Sciatic nerve (tissue), 2 donors: ENCODE measurements at regions not wholly inside any gene's neighbourhood (a gene's known extent, or its start where the extent isn't known, plus 50 kb on each side); places are given as distances from the start of the nearest gene placed in this dataset.

Experiments used
- ATAC-seq: fragments of 200-7000 bp; cut with Tn5 transposase; one replicate; pipeline ENCODE4 v1.9.1; 2020; ENCODE audit warnings: mild to moderate bottlenecking, moderate library complexity
- DNase-seq: peaks from one replicate; pipeline ENCODE4 v3.0.0-alpha.2; 2020; ENCODE audit warnings: low spot score
- intact Hi-C: fragments of 100-400 bp; cut with DNase I; formaldehyde crosslinking; loops from one replicate; pipeline ENCODE4 v1.14.2; 2022
- donor health status: DM: no; HTN: no; CAD: no.
- donor health status: DM: no; HTN: no; CAD: no.

GRCh38 chr2:236685979-236686520 lies 116.4 kb downstream of the ACKR3 start:
- ATAC-seq, result no peak
- no peak for DNase-seq
- intact Hi-C loops, result no loop called here

GRCh38 chr2:236686561-236686960 lies 116.9 kb downstream of the ACKR3 start:
- no peak for ATAC-seq
- DNase-seq, result no peak
- intact Hi-C loops, result no loop called here

- DNase-seq (no peak), ATAC-seq (no peak)
- intact Hi-C loops, result no loop called here
Observed at GRCh38 chr2:236687296-236687965, 117.8 kb downstream of the ACKR3 start.

GRCh38 chr2:236688157-236688556 lies 118.5 kb downstream of the ACKR3 start:
- no peak for DNase-seq
- no peak for ATAC-seq
- intact Hi-C loops, result no loop called here

GRCh38 chr2:236688563-236689392 lies 119.2 kb downstream of the ACKR3 start:
- ATAC-seq (no peak), DNase-seq (no peak)
- intact Hi-C loops, result no loop called here

- no peak for ATAC-seq
- intact Hi-C loops, result no loop called here
- DNase-seq, result no peak
Observed at GRCh38 chr2:236689393-236689700, 119.7 kb downstream of the ACKR3 start.

GRCh38 chr2:236689981-236690380 lies 120.4 kb downstream of the ACKR3 start:
- intact Hi-C loops, result no loop called here
- ATAC-seq (no peak), DNase-seq (no peak)

- DNase-seq (no peak), ATAC-seq (no peak)
- intact Hi-C loops, result no loop called here
Observed at GRCh38 chr2:236690726-236691125, 121.1 kb downstream of the ACKR3 start.

GRCh38 chr2:236691799-236692167 lies 122.2 kb downstream of the ACKR3 start:
- DNase-seq (no peak), ATAC-seq (no peak)
- intact Hi-C loops, result no loop called here

- ATAC-seq, result no peak
- intact Hi-C loops, result no loop called here
- DNase-seq, result no peak
Observed at GRCh38 chr2:236692937-236693336, 123.3 kb downstream of the ACKR3 start.

- ATAC-seq, result no peak
- intact Hi-C loops, result no loop called here
- no peak for DNase-seq
Observed at GRCh38 chr2:236693531-236693930, 123.9 kb downstream of the ACKR3 start.

- no peak for ATAC-seq
- intact Hi-C loops, result no loop called here
- DNase-seq, result no peak
Observed at GRCh38 chr2:236694146-236694888, 124.7 kb downstream of the ACKR3 start.

GRCh38 chr2:236696834-236697233 lies 127.2 kb downstream of the ACKR3 start:
- DNase-seq, result no peak
- ATAC-seq, result no peak
- intact Hi-C loops, result no loop called here

- no peak for ATAC-seq
- intact Hi-C loops, result no loop called here
Observed at GRCh38 chr2:236698016-236698627, 128.5 kb downstream of the ACKR3 start.

GRCh38 chr2:236700703-236701102 lies 131.1 kb downstream of the ACKR3 start:
- intact Hi-C loops, result no loop called here
- no peak for ATAC-seq

More at GRCh38 chr2:236698016-236698627, 128.5 kb downstream of the ACKR3 start:
- no peak for DNase-seq

GRCh38 chr2:236702657-236703372 lies 133.2 kb downstream of the ACKR3 start:
- intact Hi-C loops, result no loop called here
- no peak for ATAC-seq

More at GRCh38 chr2:236700703-236701102, 131.1 kb downstream of the ACKR3 start:
- no peak for DNase-seq

GRCh38 chr2:236703373-236703709 lies 133.7 kb downstream of the ACKR3 start:
- ATAC-seq (no peak), DNase-seq (no peak)
- intact Hi-C loops, result no loop called here

More at GRCh38 chr2:236702657-236703372, 133.2 kb downstream of the ACKR3 start:
- no peak for DNase-seq

- DNase-seq (no peak), ATAC-seq (no peak)
- intact Hi-C loops, result no loop called here
Observed at GRCh38 chr2:236703906-236704305, 134.3 kb downstream of the ACKR3 start.

GRCh38 chr2:236704887-236705286 lies 135.3 kb downstream of the ACKR3 start:
- intact Hi-C loops, result no loop called here
- ATAC-seq (no peak), DNase-seq (no peak)
